HG03520 (cell line): ENCODE measurements at regions not wholly inside any gene's neighbourhood (a gene's known extent, or its start where the extent isn't known, plus 50 kb on each side); places are given as distances from the start of the nearest gene placed in this dataset.
"Not testable (repeated sequence)": the region's sequence is repeated elsewhere in the genome, so short reads cannot be mapped to it uniquely, and the experiment has no call there.

Experiments used
- ATAC-seq: cut with Tn5 transposase; IDR thresholded peaks from one replicate; pipeline ENCODE4 v1.9.1; 2021; ENCODE audit warnings: mild to moderate bottlenecking, moderate library complexity; ENCODE audit not compliant: unreplicated experiment

DNA sequence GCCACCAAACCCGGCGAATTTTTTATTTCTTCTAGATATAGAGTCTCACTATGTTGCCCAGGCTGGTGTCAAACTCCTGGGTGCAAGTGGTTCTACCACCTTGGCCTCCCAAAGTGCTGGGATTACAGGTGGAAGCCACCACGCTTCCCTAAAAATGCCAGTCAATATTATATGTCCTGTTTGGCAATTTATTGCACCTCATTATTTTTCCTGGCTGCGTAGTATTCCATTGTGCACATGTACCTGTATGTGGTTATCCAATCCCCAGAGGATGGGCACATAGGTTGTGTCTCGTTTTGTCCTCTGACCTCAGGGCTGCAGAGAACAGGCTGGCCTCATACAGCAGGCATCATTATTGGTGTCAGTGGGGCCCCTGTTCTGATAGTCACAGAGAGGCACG, 181.7 kb downstream of the C9orf50 start:
- no peak for ATAC-seq

DNA sequence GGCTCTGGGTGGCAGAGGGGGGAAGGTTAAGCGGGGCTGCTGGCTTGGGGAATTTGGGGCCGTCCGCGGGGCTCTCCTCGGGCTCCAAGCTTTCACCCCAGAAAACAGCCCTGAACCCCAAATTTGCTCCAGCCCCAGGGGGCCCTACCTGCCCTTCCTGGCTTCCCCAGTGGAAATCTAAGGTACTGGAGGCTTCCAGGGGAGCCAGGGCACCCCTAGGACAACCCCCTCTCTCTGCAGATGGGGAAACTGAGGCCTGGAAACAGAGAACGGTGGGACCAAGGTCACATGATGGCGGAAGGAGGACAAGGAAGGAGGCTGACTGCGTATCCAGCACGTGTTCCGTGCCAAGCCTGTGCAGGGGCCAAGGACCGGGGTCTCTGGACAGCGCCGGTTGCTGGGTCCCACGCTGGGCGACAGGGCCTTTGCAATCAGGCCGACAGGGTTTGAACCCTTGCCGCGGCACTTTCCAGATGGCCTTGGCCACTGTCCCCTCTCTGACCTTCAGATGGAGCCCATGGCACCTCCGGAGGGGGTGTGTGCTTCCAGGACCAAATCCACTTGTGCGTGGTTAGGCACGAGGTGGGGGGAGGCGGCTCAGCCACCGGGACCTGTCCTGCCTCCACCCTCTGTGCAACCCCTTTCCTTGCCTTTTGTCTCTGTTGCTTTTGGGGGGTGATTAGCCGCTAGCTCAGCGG, 183.1 kb downstream of the C9orf50 start:
- no peak for ATAC-seq

DNA sequence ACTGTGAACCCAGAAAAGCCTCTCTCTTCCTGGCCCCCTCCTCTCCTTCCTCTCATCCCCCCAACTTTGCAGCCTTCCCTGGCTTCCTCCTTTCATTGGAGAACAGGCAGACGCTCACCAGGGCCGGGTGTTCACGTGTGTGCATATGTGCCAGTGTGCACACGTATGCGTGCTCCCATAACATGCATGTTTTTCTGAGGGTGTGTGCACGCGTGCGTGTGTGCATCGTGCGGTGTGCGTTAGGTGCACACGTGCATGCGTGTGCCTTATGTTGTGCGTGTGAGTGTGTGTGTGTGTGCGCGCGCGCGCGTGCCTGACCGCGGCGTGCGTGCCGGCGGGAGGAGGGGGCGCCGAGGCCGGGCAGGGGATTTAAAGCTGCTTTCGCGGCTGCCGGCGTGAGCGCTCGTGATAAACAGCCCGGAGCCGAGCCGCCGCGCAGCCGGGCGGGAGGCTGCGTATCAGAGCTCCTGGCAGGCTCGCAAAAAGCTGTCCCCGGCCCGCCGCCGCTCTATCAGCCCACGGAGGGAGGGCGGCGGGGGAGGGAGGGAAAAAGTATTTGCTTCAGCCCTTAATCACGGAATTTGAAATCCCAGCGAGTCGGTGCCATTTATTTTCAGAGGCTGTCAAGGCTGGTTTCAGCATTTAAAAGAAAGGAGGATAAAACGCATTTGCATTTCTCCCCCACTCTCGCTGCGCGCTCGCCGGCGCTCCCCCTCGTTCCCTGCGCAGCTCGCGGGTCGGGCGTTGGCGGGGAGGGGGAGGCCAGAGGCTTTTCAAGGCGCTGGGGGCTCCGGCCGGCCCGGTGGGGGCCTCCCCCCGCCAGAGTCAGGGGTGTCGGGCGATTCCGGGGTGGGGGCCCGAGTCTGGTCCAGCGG, 183.9 kb downstream of the C9orf50 start:
- no peak for ATAC-seq

DNA sequence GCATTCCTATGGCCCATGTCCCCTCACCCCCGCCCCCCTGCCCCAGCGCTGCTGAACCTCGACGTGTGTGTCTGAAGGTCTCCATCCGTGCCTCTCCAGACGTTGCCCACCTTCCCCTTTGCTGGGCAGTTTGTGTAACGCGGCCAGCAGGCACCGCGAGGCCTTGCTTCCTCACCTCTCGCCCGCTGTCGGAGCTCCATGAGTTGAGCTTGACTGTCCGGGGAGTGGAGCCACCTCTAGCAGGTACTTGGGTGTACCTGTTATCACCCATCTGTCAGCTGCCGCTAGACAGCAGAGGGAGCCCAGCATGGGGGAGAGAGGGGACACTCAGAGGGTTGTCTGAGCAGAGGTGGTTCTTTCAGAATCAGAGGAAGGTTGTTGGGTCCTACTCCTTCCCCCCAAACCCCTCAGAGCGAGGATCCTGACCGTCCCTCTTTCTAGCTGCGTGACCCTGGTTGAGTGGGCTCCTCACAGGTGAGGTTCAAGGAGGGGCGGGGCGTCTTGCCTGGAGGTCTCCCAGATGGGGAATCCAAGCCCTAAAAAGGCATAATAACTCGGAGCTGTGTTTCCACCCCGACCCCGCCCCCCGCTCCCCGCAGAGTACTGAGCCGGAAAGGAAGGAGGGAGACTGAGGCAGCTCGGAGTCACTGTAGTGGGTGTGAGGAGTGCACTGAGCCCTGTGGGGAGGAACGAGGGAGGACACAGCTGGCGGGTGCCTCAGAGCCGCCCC, 184.7 kb downstream of the C9orf50 start:
- ATAC-seq, result no peak

DNA sequence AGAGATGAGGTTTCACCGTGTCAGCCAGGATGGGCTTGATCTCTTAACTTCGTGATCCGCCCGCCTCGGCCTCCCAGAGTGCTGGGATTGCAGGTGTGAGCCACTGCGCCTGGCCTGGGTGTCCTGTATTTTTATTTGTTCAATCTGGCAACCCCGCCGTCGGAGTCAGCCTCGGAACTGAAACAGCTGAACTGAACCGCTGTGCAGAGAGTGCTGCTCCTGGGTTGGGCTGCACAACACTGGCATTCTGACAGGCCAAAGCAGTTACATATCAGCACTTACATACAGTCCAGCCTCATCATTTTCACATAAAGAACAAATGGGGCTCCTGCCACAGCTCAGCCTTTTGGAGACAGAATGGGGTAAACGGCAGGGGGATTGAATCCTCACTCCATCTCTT, 185.6 kb downstream of the C9orf50 start:
- ATAC-seq, result no peak

DNA sequence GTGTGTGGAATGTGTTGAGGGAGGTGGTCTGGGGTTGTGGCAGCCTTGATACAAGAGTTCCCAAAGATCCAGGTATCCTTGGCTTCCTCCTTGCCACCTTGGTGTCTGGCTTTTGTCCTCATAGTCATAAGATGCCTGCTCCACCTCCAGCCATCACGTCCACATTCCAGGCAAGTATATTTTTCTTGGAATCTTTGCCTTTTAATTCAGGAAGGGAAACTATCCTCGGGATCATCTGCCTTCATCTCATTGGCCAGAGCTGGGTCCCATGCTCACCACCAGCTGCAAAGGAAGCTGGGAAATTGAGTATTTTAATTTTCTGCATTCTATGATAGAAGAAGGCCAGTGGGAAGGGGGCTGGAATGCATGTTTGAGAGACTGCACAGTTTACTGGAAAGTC, 186.7 kb downstream of the C9orf50 start:
- ATAC-seq, result no peak

DNA sequence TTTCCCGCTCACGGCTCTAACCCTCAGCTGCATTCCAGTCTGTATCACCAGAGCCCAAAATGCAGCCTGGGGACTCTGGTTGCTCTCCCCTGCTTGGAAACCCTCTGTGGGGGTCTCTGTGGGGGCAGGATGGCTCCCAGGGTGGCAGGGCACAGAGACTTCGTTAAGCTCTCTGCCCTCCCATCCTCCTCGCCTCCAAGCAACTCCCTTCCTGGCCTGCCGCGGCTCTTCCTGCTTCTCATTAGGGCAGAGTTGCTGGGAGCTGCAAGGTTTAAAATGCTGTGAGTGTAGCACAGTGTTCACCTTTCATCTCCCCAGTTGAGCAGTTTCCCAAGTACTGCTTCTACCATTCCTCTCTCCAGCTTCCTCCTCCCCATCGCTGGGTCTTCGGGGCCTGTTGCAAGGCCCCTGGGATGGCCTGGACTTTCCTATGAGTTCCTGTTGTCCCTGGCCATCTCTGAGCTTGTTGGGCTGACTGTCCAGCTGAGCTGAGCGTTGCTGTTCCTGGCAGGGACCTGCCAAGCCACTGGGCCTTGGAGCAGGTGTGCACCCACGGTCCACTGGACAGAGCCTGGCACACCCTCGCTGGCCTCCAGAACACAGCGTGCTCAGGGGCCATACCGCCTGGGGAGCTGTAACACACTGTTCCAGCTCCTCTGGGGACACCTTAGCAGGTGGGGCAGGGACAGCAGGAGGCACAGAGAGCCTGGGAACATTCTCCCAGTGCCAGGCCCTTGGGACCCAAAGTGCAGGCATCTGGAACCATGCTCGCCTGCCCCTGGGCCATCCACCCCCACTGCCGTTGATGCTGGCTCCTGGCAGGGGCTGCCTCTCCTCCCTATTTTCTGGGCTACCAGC, 188.4 kb downstream of the C9orf50 start:
- no peak for ATAC-seq

DNA sequence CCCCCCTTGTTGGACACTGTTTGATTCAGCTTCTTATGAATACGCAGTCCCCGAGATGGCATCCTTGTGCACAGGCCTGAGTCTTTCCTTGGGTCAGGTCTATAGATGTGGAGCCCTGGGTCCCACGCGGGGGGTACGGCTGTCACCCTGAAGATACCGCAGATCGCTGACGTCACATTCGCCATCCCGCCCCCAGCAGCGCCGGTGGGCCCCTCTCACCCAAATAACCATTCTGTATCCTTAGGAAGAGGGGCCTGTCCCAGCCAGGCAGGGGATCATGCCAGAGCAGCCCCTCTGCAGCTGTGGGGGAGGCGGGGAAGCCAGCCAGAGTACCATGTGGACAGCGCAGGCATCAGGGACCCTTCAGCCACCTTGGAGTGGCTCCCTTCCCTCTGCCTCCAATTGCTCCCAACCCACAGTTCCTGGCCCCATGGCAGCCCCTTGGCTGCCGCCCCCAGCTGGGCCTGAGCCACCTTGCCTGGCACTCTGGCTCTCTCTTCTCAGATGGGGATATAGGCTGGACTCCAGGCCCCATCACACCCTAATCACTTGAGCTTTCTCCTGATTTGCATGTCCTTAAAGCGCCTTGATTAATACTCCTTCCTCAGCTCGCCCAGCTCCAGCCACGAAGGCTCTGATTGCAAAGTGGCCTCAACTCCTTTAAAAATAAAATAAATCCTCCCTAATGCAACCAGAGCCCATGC, 189.8 kb downstream of the C9orf50 start:
- ATAC-seq, result no peak

DNA sequence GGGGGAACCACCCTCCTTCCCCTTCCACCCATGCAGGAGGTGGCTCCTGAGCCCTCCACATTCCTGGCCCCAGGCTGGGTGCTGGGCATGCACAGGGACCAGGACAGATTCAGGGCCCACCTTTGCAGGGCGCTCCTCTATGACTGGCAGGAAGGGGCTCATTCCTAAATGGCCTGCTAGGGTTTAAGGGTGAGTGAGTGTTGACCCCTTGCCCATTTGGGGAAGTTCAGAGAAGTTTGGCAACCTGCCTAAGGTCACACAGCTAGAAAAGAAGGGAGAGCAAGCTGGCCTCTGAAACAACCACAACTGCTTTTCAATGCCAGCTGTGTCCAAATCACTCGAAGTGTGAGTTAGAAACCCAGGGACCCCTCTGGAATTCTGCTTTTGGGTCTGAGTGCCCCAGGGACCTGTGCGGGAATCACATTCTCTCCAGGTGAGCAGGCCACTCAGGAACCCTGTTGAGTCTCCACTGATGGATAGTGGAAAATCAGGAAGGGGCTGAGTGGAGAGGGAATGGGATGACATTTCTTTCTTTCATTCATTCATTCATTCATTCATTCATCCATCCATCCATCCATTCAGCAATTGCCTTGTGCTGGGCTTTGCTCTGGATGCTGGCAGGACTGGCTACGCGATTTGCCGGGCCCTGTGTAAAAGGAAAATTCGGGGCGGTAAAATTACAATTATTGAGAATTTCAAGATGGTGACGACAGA, 191.9 kb downstream of the C9orf50 start:
- ATAC-seq, result no peak

DNA sequence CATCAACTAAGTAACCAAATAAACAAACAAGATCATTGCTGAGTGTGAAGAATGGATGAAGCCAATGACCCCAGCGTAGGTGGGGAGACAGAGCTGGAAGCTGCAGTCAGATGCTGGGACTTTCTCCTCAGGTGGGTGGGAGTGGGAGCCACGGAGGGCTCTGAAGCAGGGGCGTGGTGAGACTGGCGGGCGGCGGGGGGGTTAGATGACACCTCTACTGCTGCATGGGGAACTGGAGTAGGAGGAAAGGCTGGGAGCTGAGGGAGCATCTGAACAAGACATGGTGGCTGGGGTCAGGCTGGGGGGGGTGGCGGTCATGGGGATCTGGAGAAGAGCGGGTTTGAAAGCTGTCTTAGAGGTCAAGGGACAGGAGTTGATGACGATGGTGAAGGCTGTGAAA, 193.8 kb downstream of the C9orf50 start:
- ATAC-seq, result no peak

DNA sequence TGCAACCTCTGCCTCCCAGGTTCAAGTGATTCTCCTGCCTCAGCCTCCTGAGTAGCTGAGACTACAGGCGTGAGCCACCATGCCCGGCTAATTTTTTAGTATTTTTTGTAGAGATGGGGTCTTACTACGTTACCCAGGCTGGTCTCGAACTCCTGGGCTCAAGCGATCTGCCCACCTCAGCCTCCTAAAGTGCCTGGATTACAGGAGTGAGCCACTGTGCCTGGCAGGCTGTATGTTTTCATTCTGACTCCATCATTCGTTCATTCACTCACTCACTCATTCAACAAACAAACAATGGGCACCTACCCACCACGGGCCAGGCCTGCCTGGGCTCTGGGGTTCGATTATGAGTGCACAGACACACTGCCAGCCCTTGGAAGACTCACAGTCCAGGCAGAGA, 197.1 kb downstream of the C9orf50 start:
- ATAC-seq, result not testable (repeated sequence)

DNA sequence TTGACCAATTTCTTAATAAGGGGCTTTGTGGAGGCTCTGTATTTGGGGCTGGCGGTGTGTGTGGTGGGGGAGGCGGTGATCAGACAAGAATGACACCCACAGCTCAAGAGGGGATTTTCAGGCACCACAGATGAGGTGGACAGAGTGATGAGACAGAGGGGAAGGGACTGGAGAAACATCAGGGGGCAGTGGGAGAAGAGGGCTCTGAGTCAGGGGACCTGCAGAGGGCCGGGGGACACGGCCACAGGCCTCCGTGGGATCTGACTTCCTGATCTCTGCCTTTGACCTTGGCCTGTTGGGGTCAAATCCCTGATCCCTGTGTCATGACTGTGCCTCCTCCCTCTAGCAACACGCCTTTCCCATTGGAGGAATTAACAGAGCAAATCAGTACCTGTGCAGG, 197.7 kb downstream of the C9orf50 start:
- ATAC-seq, result no peak

DNA sequence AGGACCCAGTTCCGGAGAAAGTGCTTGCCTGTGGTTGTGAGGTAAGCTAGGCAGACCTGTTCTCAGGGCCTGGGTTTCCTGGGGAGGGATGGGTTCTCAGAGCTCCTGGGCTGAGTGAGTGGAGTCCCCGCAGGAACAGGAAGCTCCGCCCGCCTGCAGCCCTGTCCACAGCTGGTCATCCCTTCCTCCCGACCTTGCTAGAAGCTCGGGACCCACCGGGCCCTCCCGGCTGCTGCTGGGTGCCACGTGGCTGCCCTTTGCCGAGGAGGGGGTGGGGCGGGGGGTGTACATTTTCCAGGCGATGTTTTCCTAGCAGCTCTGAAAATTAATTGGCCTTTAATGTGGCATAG, 198.1 kb downstream of the C9orf50 start:
- no peak for ATAC-seq

DNA sequence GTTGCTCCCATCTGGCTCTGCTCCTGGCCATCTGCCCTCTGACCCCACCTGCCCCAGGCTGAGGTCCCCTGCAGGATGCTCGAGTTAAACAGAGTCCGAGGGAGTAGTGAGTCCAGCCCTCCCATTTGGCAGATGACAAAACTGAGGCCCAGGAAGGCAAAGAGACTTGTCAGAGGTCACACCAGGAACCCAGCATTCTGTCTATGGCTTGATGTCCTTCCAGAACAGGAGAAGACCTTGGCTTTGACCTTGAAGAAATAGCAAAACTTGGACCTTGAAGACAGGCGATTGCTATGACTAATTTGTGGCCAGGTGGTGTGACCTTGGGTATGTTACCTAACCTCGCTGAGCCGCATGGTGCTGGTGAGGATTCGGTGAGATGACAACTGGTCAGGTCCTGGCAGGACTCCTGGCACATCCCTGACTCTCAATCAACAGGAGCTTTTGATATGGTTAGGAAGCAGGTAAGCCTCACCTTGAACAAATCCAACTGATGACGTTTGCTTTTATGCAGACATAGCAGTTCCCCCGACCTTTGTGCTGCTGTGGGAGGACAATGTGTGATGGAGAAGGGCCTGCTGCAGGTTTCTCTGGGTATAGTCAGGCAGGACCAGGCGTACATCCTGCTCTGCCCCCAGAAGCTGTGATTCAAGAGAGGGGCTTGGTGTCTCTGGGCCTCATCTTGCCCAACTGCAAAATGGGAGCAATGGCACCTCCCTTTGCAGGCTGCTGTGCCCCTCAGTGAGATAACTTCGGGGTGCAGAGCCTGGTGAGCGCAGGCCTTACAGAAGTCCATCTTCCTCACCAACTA, 198.7 kb downstream of the C9orf50 start:
- no peak for ATAC-seq

DNA sequence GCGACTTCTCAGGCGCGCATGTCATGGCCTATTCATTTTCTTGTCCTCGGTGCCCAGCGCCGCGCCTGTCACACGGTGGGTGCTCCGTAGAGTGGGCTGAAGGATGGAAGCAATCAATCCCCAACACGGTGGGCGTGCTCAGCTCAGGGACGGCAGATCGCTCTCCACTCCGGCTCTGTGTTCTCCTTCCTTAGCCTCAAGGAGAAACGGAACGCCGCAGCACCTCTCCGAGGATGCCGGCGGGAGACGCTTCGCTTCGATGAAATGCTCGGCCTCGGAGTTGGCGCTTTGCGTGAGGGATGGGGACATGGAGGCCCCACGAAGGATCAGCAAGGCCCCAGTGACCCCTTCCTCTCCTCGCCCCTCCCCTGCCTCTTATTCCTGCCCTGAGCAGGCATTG, 199.5 kb downstream of the C9orf50 start:
- no peak for ATAC-seq

DNA sequence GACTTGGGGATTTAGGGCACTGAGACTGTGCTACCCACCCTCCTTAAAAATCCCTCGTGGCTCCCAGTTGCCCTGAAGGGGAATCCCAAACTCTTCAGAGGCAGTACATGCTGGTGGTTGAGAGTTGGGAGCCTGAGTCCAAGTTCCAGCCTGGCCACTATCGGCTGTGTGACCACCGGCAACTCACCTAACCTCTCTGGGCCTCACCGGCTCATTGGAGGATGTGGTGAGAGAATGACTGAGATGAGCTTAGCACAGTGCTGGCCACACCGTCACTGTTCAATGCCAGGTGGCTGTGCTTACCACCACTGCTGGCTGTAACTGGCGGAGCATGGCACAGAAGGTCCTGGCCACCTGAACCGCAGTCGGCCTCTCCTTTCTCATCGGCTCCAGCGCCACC, 200.2 kb downstream of the C9orf50 start:
- no peak for ATAC-seq

DNA sequence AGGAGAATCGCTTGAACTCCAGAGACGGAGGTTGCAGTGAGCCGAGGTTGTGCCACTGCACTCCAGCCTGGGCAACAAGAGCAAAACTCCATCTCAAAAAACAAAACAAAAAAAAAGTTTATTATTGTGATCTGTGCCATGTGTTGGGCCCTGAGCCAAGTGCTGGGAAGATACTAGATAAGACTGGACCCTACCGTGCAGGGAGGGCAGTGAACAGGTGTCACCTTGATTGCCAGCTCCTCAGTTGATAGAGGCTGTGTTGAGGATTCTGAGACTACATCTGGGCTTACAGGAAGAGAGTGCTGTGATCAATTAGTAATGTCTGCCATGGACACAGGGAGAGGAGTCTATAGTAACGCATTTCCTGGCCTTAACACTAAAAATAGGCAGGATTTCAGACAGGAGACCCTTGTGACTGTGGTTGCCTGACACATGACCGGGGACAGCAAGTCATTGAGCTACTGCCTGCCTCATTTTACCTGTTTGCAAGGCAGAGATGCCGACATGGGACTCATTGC, 201.5 kb downstream of the C9orf50 start:
- ATAC-seq, result no peak

DNA sequence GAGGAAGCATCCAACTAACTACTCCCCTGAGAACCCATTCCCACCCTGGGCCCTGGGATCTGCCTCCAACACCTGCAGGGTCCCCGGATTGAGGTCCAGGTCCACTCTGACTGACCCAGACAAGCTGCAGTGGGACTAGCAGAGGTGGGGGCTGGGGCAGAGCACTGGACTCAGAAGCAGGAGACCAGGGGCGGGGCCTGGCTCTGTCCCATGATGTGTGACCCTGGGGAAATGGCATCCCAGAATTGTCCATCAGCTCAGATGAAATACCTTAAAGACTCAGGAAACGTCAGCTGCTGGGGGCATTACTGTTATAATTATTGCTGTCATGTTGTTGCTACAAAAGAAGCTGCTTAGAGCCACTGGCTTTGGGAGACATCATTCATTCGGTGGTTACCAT, 202.4 kb downstream of the C9orf50 start:
- ATAC-seq, result no peak
